22Rv1 (cell line): ENCODE measurements at regions not wholly inside any gene's neighbourhood (a gene's known extent, or its start where the extent isn't known, plus 50 kb on each side); places are given as distances from the start of the nearest gene placed in this dataset.

Experiments
- CTCF ChIP-seq: fragments of 450-650 bp; IDR thresholded peaks from 2 replicates; pipeline ENCODE4 v1.5.1; 2017; ENCODE audit warnings: mild to moderate bottlenecking
- ZFX ChIP-seq: fragments of 450-650 bp; IDR thresholded peaks from 2 replicates; pipeline ENCODE4 v1.6.1; 2017; ENCODE audit warnings: antibody characterized with exemption, borderline replicate concordance

DNA sequence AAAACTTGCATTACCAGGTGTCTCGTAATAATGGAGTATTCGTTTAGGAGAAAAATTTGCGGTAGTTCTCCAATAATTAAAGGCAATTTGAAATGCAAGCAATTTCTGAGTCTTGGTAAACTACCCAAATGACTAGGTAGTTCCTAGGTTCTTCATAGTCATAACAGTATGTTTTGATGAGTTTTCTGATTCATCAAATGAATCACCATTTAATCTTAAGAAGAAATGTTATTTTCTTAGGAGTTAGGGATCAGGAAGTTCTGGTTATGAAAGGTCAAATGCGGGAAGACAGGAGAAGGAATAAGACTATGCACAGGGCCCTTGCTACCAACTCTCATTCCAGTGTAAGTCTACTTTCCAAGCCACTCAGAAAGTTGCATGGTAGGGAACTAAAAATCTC lies 221.5 kb upstream of the SOX9 start:
- TF ChIP-seq CTCF, result no peak
- TF ChIP-seq ZFX, result no peak
